ENCODE measurements at regions not wholly inside any gene's neighbourhood (a gene's known extent, or its start where the extent isn't known, plus 50 kb on each side); places are given as distances from the start of the nearest gene placed in this dataset.

DNA sequence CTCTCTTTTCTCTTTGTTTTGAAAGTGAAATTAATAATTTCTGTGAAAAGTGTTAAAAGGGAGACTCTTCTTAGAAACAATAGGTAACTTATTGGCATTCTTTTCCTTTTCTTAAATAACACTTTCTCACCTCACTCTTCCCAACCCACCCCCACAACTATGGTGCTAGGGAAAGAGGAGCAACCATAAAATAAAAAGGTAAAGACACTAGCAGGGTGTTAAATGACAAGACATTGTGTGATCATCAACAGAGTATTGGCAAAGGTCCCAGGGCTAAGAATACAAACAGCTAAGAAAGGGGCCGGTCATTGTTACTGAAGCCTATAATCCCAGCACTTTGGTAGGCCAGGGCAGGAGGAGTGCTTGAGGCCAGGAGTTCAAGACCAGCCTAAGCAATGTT is 183.7 kb downstream of the NEBL start:
- FAIRE-seq (no peak), DNase-seq (ENCODE audit: low spot score) (no peak)
- POLR2A ChIA-PET = no interaction called here

More for the DNA sequence above, 183.7 kb downstream of the NEBL start:
- CTCF ChIA-PET (ENCODE audit: low intra/inter-chr PET ratio, low total read pairs) = no interaction called here
- Histone ChIP-seq H3K4me2 (ENCODE audit: low read depth, low read length) (no peak overlapping the region), H2AFZ (ENCODE audit: low read length) (no peak overlapping the region), H3K9me3 (ENCODE audit: low read length) (peaks cover 7% of the 10 kb centered on the region; the same call in 1 of the 2 replicates), H3K27me3 (ENCODE audit: control insufficient read depth in 1 of 2, insufficient read depth in 2 of 2, low read length in 2 of 2) (no peaks in the 10 kb centered on the region), H3K79me2 (ENCODE audit: insufficient read depth, low read length) (no peaks in the 10 kb centered on the region), H4K20me1 (ENCODE audit: insufficient read depth, low read length) (no peaks in the 10 kb centered on the region), H3K36me3 (replicated peaks in 1 of 2; ENCODE audit: control insufficient read depth in 1 of 2, insufficient read depth in 2 of 2, low read length in 2 of 2) (no peaks in the 10 kb centered on the region), H3K27ac (ENCODE audit: extremely low read length, insufficient read depth, low read length) (no peak overlapping the region), H3K4me1 (ENCODE audit: insufficient read depth, low read length) (no peaks in the 10 kb centered on the region), H3K9ac (ENCODE audit: insufficient read depth, low read depth, low read length) (no peak overlapping the region), H3K4me3 (replicated peaks in 1 of 3; ENCODE audit: insufficient read depth in 1 of 3, low read depth in 2 of 3, low read length in 3 of 3) (no peak overlapping the region)
- intact Hi-C loops (cut with micrococcal nuclease; ENCODE audit: unreplicated experiment) = no loop called here
- TF ChIP-seq, protein P1, sequence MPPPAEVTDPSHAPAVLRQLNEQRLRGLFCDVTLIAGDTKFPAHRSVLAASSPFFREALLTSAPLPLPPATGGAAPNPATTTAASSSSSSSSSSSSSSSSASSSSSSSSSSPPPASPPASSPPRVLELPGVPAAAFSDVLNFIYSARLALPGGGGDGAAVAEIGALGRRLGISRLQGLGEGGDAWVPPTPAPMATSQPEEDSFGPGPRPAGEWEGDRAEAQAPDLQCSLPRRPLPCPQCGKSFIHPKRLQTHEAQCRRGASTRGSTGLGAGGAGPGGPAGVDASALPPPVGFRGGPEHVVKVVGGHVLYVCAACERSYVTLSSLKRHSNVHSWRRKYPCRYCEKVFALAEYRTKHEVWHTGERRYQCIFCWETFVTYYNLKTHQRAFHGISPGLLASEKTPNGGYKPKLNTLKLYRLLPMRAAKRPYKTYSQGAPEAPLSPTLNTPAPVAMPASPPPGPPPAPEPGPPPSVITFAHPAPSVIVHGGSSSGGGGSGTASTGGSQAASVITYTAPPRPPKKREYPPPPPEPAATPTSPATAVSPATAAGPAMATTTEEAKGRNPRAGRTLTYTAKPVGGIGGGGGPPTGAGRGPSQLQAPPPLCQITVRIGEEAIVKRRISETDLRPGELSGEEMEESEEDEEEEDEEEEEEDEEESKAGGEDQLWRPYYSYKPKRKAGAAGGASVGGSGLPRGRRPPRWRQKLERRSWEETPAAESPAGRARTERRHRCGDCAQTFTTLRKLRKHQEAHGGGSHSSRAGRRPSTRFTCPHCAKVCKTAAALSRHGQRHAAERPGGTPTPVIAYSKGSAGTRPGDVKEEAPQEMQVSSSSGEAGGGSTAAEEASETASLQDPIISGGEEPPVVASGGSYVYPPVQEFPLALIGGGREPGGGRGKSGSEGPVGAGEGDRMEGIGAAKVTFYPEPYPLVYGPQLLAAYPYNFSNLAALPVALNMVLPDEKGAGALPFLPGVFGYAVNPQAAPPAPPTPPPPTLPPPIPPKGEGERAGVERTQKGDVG (CRISPR knock-in tag; IDR thresholded peaks at IDR 0.05; ENCODE audit: borderline replicate concordance) = no peak
- TF ChIP-seq, protein P2, sequence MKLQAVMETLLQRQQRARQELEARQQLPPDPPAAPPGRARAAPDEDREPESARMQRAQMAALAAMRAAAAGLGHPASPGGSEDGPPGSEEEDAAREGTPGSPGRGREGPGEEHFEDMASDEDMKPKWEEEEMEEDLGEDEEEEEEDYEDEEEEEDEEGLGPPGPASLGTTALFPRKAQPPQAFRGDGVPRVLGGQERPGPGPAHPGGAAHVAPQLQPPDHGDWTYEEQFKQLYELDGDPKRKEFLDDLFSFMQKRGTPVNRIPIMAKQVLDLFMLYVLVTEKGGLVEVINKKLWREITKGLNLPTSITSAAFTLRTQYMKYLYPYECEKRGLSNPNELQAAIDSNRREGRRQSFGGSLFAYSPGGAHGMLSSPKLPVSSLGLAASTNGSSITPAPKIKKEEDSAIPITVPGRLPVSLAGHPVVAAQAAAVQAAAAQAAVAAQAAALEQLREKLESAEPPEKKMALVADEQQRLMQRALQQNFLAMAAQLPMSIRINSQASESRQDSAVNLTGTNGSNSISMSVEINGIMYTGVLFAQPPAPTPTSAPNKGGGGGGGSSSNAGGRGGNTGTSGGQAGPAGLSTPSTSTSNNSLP (IDR thresholded peaks at IDR 0.05; ENCODE audit: low read depth, low read length) = no peak
- no peak for TF ChIP-seq DNMT1 (CRISPR knock-in tag; IDR thresholded peaks at IDR 0.05)
- no peak for TF ChIP-seq ZBTB3 (CRISPR knock-in tag; IDR thresholded peaks at IDR 0.05; ENCODE audit: borderline replicate concordance, low read depth)
- TF ChIP-seq IRX3 (CRISPR knock-in tag; IDR thresholded peaks at IDR 0.05; ENCODE audit: borderline replicate concordance, low read depth) = no peak
- TF ChIP-seq REPIN1 (CRISPR knock-in tag; IDR thresholded peaks at IDR 0.05; ENCODE audit: borderline replicate concordance, low read depth) = no peak
- TF ChIP-seq ZNF350 (CRISPR knock-in tag; IDR thresholded peaks at IDR 0.05; ENCODE audit: borderline replicate concordance, low read depth) = no peak
- TF ChIP-seq ZBTB42 (CRISPR knock-in tag; IDR thresholded peaks at IDR 0.05) = no peak
- no peak for TF ChIP-seq SRY (CRISPR knock-in tag; IDR thresholded peaks at IDR 0.05)
- TF ChIP-seq ZNF841 (CRISPR knock-in tag; IDR thresholded peaks at IDR 0.05; ENCODE audit: borderline replicate concordance) = no peak
- no peak for TF ChIP-seq FOXA1 (IDR thresholded peaks at IDR 0.05)
- TF ChIP-seq FOXA1 (CRISPR knock-in tag; IDR thresholded peaks at IDR 0.05) = no peak
- no TSS peak for BruUV-seq (replicated peaks)
- no peak for ATAC-seq
- in situ Hi-C loops (cut with HindIII; ENCODE audit: extremely low pct_ligation_motif_present, low pct_unique_long_range_greater_than_20kb) = no loop called here
- 3% methylated on average over 1 of the region's 1 CpG for WGBS (ENCODE audit: low lambda C conversion rate)

Data from HepG2 (cell line).